ENCODE measurements at regions not wholly inside any gene's neighbourhood (a gene's known extent, or its start where the extent isn't known, plus 50 kb on each side); places are given as distances from the start of the nearest gene placed in this dataset.

DNA sequence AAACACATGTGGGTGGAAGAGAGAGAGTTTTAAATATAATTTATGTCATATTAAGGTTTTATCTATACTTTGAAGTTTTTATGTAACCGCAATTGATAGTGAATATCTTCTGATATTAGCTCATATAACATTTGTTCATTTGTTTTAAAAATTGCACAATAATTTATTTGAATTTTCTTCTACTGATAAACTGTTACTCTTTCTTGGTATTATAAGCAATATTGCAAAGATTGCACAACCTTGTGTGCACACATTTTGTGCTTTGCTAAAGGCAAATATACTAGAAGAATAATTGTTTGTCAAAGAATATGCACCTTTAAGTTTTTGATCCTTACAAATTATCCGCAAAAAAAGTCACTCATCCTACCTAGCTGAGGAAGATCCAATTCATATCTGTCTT is 275.7 kb downstream of the TLR4 start:
- no peak for TF ChIP-seq ZBTB43 (CRISPR knock-in tag; IDR thresholded peaks at IDR 0.05)
- TF ChIP-seq, protein P1, sequence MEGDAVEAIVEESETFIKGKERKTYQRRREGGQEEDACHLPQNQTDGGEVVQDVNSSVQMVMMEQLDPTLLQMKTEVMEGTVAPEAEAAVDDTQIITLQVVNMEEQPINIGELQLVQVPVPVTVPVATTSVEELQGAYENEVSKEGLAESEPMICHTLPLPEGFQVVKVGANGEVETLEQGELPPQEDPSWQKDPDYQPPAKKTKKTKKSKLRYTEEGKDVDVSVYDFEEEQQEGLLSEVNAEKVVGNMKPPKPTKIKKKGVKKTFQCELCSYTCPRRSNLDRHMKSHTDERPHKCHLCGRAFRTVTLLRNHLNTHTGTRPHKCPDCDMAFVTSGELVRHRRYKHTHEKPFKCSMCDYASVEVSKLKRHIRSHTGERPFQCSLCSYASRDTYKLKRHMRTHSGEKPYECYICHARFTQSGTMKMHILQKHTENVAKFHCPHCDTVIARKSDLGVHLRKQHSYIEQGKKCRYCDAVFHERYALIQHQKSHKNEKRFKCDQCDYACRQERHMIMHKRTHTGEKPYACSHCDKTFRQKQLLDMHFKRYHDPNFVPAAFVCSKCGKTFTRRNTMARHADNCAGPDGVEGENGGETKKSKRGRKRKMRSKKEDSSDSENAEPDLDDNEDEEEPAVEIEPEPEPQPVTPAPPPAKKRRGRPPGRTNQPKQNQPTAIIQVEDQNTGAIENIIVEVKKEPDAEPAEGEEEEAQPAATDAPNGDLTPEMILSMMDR (IDR thresholded peaks at IDR 0.05): no peak
- no peak for TF ChIP-seq ZBTB21 (CRISPR knock-in tag; IDR thresholded peaks at IDR 0.05; ENCODE audit: borderline replicate concordance)
- TF ChIP-seq, protein P2, sequence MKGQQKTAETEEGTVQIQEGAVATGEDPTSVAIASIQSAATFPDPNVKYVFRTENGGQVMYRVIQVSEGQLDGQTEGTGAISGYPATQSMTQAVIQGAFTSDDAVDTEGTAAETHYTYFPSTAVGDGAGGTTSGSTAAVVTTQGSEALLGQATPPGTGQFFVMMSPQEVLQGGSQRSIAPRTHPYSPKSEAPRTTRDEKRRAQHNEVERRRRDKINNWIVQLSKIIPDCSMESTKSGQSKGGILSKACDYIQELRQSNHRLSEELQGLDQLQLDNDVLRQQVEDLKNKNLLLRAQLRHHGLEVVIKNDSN (CRISPR knock-in tag; IDR thresholded peaks at IDR 0.05): no peak
- TF ChIP-seq PREB (CRISPR knock-in tag; IDR thresholded peaks at IDR 0.05; ENCODE audit: borderline replicate concordance): no peak
- no peak for TF ChIP-seq SP1 (CRISPR knock-in tag; conservative IDR thresholded peaks at IDR 0.05)

Data from WTC11 (cell line).